ENCODE measurements at regions not wholly inside any gene's neighbourhood (a gene's known extent, or its start where the extent isn't known, plus 50 kb on each side); places are given as distances from the start of the nearest gene placed in this dataset.
A peak's percentile ranks its signal among the peaks of the same experiment; 100 is the strongest.

GRCh38 chr2:150617351-150617978 is 130.0 kb upstream of the RND3 start:
- peak; percentile 57 for DNase-seq (ENCODE audit: low read depth)
- no peak overlapping the region for H3K4me3 ChIP-seq (ENCODE audit: low read depth, low read length)
- no peak for TF ChIP-seq CTCF (IDR thresholded peaks at IDR 0.05; ENCODE audit: insufficient read depth, low read depth, low read length)

GRCh38 chr2:150612957-150613710 is 125.7 kb upstream of the RND3 start:
- no peak for TF ChIP-seq CTCF (IDR thresholded peaks at IDR 0.05; ENCODE audit: insufficient read depth, low read depth, low read length)
- DNase-seq (ENCODE audit: low read depth), result peak; percentile 64
- no peak overlapping the region for H3K4me3 ChIP-seq (ENCODE audit: low read depth, low read length)

- peak; percentile 68 for TF ChIP-seq CTCF (IDR thresholded peaks at IDR 0.05; ENCODE audit: insufficient read depth, low read depth, low read length)
- DNase-seq (ENCODE audit: low read depth), result peak; percentile 71
- no peak overlapping the region for H3K4me3 ChIP-seq (ENCODE audit: low read depth, low read length)
These were observed 123.3 kb upstream of the RND3 start for GRCh38 chr2:150610670-150611279.

- TF ChIP-seq CTCF (IDR thresholded peaks at IDR 0.05; ENCODE audit: insufficient read depth, low read depth, low read length), result no peak
- peak; percentile 97 for DNase-seq (ENCODE audit: low read depth)
- no peak overlapping the region for H3K4me3 ChIP-seq (ENCODE audit: low read depth, low read length)
These were observed 122.5 kb upstream of the RND3 start for GRCh38 chr2:150609831-150610582.

- no peak for DNase-seq (ENCODE audit: low read depth)
- TF ChIP-seq CTCF (IDR thresholded peaks at IDR 0.05; ENCODE audit: insufficient read depth, low read depth, low read length), result no peak
- no peak overlapping the region for H3K4me3 ChIP-seq (ENCODE audit: low read depth, low read length)
These were observed 120.9 kb upstream of the RND3 start for GRCh38 chr2:150608341-150608740.

- no peak overlapping the region for H3K4me3 ChIP-seq (ENCODE audit: low read depth, low read length)
- no peak for TF ChIP-seq CTCF (IDR thresholded peaks at IDR 0.05; ENCODE audit: insufficient read depth, low read depth, low read length)
- DNase-seq (ENCODE audit: low read depth), result peak; percentile 54
These were observed 119.9 kb upstream of the RND3 start for GRCh38 chr2:150607390-150607811.
